Neutrophil (primary cell): ENCODE measurements at regions not wholly inside any gene's neighbourhood (a gene's known extent, or its start where the extent isn't known, plus 50 kb on each side); places are given as distances from the start of the nearest gene placed in this dataset.

Source experiments
- H3K27ac ChIP-seq: fragments of 200-600 bp; sonication (generic); 2 replicates; pipeline ENCODE4 v1.5.1; 2016; ENCODE audit warnings: mild to moderate bottlenecking, moderate library complexity
- H3K27me3 ChIP-seq: fragments of 200-600 bp; sonication (generic); 2 replicates; pipeline ENCODE4 v1.6.0; 2016; ENCODE audit warnings: mild to moderate bottlenecking
- H3K36me3 ChIP-seq: fragments of 200-600 bp; sonication (generic); 2 replicates; pipeline ENCODE4 v1.5.1; 2017
- H3K4me1 ChIP-seq, 2 experiments: fragments of 200-600 bp in 1 of 2; sonication (generic) in 1 of 2; 1 replicate in 1 of 2; 2 replicates in 1 of 2; pipeline versions ENCODE4 v1.5.1 to v1.6.1; 2013 to 2016; ENCODE audit warnings: low read depth in 1 of 2, low read length in 1 of 2, mild to moderate bottlenecking in 1 of 2, moderate library complexity in 1 of 2; ENCODE audit not compliant: control insufficient read depth in 1 of 2, insufficient read depth in 1 of 2
- H3K4me3 ChIP-seq, 2 experiments: fragments of 200-600 bp in 1 of 2; sonication (generic) in 1 of 2; 1 replicate in 1 of 2; 2 replicates in 1 of 2; pipeline ENCODE4 v1.5.1; 2013 to 2016; ENCODE audit warnings: low read depth in 1 of 2, low read length in 1 of 2, mild to moderate bottlenecking in 1 of 2, moderate library complexity in 1 of 2
- H3K9me3 ChIP-seq: fragments of 200-600 bp; sonication (generic); 2 replicates; pipeline ENCODE4 v1.5.1; 2016
- CTCF ChIP-seq: fragments of 200-600 bp; sonication (generic); IDR thresholded peaks from 2 replicates; pipeline ENCODE4 v1.5.1; 2016; ENCODE audit warnings: antibody characterized with exemption

DNA sequence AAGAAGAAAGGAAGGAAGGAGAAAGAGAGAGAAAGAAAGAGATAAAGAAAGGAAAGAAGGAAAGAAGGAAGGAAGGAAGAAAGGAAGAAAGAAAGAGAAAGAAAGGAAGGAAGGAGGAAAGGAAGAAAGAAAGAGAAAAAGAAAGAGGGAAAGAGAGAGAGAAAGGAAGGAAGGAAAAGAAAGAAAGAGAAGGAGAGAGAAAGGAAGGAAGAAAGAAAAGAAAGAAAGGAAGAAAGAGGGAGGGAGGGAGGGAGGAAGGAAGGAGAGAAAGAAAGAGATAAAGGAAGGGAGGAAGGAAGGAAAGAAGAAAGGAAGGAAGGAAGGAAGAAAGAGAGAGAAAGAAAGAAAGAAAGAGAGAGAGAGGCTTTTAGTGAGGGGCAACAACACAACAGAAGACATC lies 135.1 kb upstream of the VSTM2B start:
- no peaks in the 10 kb centered on the region for H3K4me1 ChIP-seq
- H3K27ac ChIP-seq: no peak overlapping the region
- no peak overlapping the region for H3K4me3 ChIP-seq
- no peak for TF ChIP-seq CTCF
- no peaks in the 10 kb centered on the region for H3K36me3 ChIP-seq
- H3K27me3 ChIP-seq: no peaks in the 10 kb centered on the region
- no peaks in the 10 kb centered on the region for H3K9me3 ChIP-seq

DNA sequence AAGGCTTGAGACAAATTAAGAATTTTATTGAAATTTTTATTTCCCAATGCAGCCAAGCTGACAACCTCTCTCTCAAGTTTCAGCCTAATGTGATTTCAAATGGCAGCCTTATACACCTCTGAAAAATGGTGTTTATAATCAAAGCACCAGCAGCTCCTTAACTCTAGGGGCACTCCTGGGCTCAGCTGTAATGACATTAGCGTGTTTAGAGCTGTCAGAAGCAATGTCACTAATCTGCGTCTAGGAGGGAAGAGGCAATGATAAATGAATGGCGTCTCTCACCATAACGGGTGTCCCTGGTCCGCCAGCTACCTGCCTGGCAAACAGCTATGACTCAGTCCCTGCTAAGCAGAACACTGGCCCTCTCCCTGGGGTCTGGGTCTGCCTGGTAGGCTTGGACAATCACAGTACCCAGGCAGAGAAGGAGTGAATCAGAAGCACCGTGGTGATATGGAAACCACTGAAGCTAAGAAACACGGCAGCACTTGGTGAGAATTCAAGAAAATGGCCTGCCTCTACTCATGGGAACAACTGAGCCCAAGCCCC lies 131.8 kb upstream of the VSTM2B start:
- no peaks in the 10 kb centered on the region for H3K9me3 ChIP-seq
- no peaks in the 10 kb centered on the region for H3K4me1 ChIP-seq
- no peak overlapping the region for H3K27ac ChIP-seq
- H3K36me3 ChIP-seq: no peaks in the 10 kb centered on the region
- H3K27me3 ChIP-seq: no peaks in the 10 kb centered on the region
- no peak for TF ChIP-seq CTCF
- H3K4me3 ChIP-seq: no peak overlapping the region

DNA sequence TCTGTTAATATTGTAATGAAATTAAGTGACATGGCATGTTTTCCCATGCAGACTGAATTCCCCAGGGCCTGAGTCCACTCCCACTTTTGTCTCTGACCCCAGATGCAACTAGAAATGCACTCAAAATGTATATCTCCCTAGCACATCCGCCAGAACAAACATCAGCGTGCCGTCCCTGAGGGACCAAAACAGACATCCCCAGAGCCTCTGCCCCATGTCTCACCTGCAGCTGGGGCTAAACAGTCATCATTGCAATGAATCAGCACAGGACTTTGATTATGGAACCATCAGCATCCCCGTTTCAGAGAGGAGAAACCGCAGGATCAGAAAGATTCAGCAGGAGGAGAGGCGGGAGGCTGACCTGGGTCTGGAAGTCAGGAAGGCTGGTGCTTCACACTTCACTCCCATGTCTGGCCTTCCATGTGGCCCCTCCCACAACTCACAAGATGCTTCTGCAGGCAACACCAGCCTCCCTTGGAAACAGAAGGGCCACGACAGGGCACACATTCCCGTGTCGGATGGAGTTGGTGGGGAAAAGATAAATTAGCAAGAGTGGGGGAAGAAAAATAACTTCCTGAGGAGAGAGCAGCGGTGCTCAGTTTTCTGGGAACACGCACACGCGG lies 130.6 kb upstream of the VSTM2B start:
- Histone ChIP-seq H3K27ac (no peak overlapping the region), H3K36me3 (no peaks in the 10 kb centered on the region), H3K9me3 (no peaks in the 10 kb centered on the region), H3K27me3 (no peaks in the 10 kb centered on the region), H3K4me1 (no peaks in the 10 kb centered on the region), H3K4me3 (no peak overlapping the region)
- TF ChIP-seq CTCF: no peak

- TF ChIP-seq CTCF: no peak
- Histone ChIP-seq H3K36me3 (no peaks in the 10 kb centered on the region), H3K4me3 (no peak overlapping the region)
Measured at GRCh38 chr19:29395734-29396414, 129.9 kb upstream of the VSTM2B start.

DNA sequence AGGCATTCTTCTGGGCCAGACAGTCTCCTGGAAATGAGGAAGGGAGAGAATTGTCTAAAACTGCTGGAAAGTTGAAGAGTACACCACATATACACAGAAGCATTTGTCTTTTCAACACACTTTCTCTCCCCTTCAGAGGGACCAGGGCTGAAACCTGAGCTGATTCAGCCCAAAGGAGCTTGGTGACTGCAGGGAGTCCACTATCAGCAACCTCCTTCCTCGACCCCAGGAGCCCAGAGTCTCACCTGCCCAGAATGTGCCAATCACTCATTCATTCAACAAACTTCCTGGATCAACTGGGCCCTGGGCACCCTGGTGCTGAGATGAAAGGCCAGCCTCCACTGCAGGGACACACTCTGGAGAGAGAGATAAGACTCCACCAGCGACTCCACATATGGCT lies 128.9 kb upstream of the VSTM2B start:
- Histone ChIP-seq H3K9me3 (no peaks in the 10 kb centered on the region), H3K27ac (no peak overlapping the region), H3K36me3 (no peaks in the 10 kb centered on the region), H3K4me3 (no peak overlapping the region), H3K4me1 (no peaks in the 10 kb centered on the region), H3K27me3 (no peaks in the 10 kb centered on the region)
- TF ChIP-seq CTCF: no peak

More at GRCh38 chr19:29395734-29396414, 129.9 kb upstream of the VSTM2B start:
- H3K27me3 ChIP-seq: no peaks in the 10 kb centered on the region
- no peaks in the 10 kb centered on the region for H3K9me3 ChIP-seq
- no peaks in the 10 kb centered on the region for H3K4me1 ChIP-seq
- no peak overlapping the region for H3K27ac ChIP-seq
